ENCODE measurements at regions not wholly inside any gene's neighbourhood (a gene's known extent, or its start where the extent isn't known, plus 50 kb on each side); places are given as distances from the start of the nearest gene placed in this dataset.

DNA sequence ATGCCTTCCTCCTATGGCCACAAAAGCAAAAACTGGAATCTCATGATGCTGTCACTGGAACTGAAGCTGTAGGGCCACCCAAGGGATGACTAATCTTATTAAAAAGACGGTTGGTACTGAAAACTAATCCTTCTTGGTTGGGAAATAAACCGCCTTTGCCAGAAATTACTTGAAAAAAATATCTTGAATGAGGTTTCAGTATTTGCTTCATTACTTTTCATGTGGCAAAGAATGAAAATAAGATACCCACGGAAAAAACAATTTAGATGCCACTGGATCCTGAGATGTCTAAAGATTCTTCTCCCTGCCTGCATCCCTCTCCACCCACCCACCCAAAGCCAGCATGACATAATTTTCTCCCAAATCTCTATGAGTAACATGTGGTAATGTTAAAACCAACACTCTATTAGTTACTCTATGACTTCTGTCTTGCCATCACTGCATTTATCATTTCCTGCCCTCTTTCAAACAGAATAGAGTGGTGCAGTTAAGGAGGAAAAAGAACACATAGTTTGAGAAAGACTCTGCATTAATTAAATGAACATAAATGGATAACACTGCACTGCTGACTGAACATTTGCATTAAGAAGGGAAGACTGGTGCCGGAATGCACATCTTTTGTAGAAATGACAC is 111.8 kb upstream of the DPH6 start:
- peak; percentile 45 for DNase-seq (ENCODE audit: low read depth)

DNA sequence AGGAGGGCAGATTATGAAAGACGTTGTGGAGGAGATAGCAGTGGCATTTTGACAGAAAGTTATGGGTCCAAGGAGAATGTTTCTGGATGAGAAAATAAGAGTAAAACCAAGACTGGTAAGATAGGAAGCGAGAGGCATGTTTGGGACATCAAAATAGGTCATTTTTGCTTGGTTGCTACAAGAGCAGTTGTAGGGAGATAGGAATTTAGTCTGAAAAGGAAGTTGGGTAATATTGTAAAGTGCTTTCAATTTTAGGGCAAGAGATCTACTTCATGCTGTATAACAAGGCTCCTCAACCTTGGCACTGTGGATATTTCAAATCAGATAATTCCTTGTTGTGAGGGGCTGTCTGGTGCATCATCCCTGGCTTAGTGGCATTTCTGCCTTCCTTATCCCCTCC is 118.0 kb upstream of the DPH6 start:
- DNase-seq (ENCODE audit: low read depth): no peak

DNA sequence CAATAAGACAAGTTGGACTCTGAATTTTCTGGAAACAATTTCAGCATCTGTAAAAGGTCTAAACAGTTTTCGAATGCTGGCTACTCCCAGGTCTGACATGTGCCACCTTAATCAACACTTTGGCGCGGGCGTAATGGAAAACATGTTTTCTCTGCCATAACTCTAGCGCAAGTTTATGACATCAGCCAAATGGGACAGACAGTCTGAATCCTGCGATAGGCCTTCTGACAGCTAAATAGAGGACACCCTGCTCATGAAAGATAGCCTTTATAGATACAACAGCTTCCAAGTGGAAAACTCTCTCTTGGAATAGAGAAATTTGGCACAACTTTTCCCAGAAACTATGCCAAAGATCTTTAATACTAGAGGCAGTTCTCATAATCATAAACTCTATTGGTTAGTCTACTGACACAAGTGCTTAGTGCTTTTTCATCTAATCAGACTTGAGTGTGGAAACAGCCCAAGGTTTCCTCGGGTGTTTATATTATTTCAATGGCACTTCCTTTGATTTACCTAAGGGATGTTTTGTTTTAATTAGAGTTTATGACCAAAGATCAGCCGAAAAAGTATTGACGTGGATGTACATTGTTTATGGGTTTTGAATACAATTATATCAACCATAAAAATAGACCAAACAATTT is 120.1 kb upstream of the DPH6 start:
- DNase-seq (ENCODE audit: low read depth): no peak

DNA sequence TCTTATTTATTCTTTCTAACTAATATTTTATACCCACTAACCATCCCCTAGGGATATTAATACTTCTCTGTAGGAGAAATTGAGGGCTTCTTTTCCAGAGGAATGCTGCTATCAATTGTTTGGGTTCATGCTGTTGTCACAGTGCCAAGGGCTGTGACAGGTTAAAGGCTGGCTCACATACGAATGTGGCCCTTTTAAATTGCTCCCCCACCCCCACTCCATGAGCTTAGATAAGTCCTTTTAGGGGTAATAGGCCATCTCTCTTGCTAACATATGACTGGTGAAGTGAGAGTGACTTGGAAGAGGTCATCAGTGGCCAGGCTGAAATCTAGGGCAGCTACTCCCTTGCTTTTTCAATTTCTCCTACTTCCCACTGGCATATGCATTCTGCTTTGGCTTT is 121.9 kb upstream of the DPH6 start:
- no peak for DNase-seq (ENCODE audit: low read depth)

DNA sequence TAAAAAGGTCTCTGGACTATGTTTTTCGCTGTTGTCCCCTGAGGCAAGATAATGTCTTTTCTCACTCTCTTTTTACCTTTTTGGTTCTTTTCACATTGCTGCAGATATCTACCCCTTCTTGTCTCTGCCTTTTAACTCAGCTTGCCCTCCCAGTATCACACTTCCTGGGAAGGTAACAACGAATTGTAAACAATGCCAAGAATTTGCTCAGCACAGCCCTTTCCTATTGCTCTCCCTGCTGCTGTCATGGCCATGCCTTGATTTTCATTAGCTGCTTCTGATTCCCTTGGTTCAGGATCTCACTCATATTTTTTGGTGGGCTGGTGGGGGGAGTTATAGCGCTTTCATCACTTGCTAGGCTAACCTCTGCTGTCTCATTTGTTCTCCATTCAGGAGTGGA is 123.1 kb upstream of the DPH6 start:
- no peak for DNase-seq (ENCODE audit: low read depth)

DNA sequence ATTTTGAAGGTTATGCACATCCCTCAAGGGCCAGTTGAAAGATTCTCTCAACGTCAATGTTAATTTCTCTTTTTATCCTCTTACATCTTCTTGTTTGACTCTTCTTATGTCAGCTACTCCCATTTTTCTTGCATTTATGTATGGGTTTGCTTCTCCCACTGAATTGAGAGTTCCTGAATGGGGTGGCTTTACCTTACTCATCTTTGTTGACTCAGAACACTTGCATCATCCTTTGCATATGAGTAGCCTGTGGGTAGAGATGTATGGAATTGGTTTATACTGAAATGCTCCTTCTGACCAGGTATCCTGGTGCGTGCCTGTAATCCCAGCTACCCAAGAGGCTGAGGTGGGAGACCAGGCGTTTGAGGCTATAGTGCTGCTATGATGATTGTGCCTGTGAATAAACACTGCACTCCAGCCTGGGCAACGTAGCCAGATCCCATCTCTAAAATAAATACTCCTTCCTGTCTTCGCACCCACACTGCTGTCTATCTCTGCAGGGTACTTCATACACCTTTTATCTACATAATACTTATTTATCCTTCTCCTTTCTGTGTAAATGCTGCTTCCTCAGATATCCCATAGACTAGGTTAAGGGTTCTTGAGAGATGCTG is 123.6 kb upstream of the DPH6 start:
- DNase-seq (ENCODE audit: low read depth): no peak

DNA sequence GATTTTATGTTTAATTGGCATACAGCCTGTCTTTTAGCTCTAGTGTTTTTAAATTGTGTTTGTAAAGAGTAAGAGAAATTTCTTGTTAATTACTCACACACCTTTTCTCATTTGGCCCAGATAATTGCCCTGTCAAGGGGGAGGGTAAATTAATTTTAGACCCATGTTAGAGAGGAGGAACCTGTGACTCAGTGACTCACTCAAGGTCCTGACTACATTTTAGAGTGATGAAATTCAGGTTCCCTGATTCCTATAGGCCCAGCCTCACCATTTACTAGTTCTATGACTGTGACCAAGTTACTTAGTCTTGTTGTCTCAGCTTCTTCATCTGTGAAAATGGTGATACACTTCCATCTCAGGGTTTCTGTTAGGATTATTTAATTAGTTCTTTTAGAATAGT is 125.2 kb upstream of the DPH6 start:
- no peak for DNase-seq (ENCODE audit: low read depth)

DNA sequence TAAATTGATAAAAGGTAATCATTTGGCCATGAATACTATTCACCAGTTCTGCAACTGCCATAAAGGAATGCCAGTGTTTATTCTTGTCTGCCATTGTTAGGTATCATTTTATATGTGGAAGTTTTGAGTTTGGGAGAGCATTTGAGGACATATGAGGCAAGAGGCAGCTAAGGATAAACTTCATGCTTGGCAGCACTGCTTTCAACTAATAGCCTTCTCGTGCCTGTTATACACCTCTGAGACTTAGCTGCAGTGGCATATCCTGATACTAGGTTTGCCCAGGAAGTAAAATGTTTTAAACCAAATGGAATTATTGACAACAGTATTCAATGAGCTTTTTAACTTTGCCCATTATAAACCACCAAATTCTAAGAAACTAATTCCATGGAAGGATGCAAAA is 126.0 kb upstream of the DPH6 start:
- DNase-seq (ENCODE audit: low read depth): no peak

DNA sequence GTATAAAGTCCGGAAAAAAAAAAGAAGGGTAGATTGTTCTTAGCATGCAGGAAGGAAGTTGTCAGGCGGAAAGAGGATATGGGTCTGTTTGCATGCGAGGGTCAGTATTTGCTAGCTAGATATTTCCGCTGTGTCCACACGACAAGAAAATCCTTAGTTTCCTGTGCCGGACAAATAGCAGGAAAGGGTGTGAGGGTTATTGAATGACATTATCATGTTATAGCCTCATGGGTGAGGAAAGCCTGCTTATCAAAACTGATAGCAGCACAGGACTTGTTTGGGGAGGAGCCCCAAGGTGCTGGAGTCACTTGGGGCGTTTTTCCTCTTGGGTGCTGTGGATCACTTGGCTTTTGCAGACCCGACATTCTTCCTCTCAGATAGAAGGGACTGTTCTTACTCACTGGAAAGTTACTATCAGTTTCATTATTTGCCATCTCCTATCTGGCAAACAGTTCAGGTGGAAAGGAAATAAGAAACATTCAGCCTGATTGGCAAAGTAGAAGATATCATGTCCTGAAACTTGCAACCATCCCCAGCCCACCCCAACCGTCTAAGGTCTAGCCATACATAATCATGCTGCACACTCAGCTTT is 127.2 kb upstream of the DPH6 start:
- no peak for DNase-seq (ENCODE audit: low read depth)

DNA sequence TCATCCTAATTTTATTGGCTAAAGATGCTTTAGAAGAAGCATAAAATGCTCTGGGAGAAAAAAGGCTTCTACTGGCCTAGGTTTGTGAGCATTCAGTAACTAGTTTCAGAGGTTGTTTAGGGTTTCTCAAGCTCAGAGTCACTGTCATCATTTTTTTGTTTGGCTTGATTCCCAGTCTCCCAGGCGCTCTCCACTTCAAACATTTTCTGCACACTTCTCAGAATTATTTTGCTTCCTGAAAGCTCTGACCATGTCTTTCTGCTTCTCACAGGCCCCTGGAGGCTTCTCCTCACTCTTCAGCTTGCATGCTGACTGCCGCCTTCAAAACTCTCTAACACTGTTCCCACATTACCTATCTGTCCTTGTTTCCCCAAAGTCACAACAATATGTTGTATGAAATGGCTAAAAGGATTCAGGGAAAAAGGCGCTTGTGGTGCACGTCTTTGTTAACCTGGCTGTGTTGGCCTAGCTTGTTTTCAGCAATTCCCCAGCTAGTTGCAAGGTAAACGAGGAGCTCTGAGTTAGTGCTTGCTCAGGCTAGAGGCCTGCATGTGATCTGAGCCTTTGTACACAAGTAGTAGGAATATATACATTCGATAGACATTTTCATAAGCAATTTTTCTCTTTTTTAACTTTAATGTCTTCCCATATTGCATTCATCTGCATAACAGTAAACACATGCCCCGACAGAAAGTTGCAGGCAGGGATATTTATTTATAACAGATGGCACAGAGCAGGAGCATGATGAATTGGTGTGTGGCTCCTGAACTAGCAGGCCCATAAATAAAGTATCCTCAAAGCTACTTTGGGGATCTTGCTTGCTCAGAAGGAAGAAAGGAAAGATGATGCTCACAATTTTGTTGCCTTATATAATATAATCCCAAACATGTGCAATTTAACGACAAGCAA is 129.2 kb upstream of the DPH6 start:
- DNase-seq (ENCODE audit: low read depth): no peak

DNA sequence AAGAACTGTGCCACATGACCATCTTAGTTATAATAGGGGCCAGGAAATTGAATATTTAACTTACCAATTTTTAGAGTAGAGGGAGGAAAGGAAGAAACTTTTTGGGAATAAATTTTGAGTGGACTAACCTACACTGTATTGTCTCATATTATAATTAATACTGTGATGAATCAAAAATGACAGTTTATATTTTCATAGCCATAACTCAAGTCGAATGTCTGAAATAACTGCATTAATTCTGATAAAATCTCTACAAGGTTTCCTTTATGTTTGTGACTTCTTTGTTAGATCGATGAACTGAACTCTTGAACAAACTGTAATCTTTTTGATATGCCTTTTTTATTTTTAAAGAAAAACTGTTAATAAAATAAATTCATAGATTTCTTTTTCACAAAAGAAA is 132.8 kb upstream of the DPH6 start:
- no peak for DNase-seq (ENCODE audit: low read depth)

DNA sequence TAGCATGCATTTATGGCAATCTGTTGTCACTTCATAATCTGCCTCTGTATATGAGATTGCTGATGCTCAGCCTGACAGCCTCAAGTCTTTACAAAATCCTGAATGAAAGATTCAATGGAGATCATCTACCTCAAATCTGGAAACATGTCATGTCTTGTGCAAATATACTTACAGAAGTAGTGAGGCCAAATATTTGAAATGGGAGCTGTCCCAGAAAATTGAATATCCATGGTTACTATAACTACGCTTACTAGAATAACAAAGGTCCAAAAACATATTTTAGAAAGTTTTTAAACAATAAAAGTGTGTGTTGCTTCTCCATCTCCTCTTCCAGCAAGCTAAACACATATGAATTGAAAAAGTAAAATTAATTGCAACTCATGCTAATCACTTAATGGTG is 133.2 kb upstream of the DPH6 start:
- DNase-seq (ENCODE audit: low read depth): no peak

DNA sequence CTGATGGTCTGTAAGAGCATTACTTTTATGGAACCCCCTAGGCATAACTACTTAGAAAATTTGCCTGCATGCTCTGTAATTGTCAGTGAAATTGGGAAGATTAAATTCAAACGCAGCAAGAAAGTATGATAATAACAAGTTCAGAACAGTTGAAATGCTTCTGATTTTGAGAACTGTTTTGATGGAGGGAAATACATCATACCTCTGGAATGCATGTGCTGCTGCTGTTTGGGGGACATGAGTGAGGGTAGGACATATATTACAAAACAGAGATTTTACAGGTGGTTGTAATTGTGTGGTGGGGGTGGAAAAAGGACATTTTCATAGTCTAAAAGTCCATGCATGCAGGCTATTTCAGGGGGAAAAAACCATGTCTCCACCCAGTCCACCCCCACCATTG is 135.0 kb upstream of the DPH6 start:
- no peak for DNase-seq (ENCODE audit: low read depth)

DNA sequence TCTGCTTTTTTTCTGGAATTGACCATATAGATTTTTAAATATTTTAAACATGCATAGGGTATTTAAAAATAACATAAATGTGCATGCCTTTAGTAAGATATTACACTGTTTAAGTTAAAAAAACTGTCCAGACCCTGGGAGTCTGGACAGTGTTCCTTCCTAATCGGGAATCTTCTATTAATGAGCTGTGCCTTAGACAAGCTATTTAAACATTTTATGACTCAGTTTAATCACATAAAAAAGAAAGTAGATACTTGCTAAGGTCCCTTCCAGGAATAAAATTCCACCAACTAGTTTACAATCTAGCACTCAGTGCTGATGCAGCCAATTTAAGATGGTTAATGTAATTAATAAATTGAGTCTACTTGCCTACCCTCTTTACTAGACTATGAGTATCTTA is 140.4 kb upstream of the DPH6 start:
- no peak for DNase-seq (ENCODE audit: low read depth)

DNA sequence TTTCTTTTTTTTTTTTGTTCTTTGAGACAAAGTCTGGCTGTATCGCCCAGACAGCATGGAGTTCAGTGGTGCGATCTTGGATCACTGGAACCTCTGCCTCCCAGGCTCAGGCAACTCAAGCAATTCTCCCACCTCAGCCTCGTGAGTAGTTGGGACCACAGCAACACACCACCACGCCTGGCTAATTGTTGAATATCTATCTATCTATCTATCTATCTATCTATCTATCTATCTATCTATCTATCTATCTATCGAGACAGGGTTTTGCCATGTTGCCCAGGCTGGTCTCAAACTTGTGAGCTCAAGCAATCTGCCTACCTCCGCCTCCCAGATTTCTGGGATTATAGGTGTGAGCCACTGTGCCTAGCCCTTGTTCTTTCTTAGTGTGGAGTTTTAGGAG is 143.3 kb upstream of the DPH6 start:
- no peak for DNase-seq (ENCODE audit: low read depth)

DNA sequence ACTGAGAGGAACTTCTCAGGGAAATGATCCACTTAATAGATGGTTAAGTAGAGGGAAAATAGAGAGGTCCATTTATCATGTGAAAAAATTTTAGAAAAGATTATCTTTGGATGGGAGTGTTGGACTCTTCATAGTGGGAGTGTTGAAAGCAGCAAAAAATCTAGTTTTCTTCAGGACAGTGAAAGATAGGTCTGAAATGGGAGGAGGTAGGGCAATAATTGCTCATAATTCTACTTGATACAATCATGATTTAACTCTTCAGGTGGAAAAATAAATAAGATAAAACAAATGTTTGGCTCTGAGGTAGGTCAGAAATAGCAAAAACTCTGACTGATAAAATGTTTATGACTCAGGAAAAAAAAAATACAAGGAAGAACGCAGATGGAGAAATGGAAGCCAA is 144.1 kb upstream of the DPH6 start:
- DNase-seq (ENCODE audit: low read depth): no peak

DNA sequence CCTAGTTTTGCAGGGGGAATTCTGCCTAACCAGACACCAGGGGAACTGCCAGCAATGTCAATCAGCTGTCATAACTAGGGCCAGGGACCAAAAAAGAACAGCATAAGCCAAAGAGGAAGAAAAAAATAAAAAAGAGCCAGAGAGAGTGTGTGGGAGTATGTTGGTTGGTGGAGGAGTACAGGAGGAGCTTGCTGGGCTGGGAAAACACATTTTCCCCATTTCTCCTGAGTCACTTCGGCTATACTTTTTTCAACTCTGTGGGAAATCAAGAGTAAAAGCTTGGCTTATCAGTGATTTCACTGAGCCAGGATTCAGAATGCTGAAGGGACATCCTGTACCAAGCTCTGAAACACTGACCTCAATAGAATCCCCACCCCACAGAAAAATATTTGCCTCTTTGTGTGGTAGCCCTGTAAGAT is 144.7 kb upstream of the DPH6 start:
- DNase-seq (ENCODE audit: low read depth): no peak

DNA sequence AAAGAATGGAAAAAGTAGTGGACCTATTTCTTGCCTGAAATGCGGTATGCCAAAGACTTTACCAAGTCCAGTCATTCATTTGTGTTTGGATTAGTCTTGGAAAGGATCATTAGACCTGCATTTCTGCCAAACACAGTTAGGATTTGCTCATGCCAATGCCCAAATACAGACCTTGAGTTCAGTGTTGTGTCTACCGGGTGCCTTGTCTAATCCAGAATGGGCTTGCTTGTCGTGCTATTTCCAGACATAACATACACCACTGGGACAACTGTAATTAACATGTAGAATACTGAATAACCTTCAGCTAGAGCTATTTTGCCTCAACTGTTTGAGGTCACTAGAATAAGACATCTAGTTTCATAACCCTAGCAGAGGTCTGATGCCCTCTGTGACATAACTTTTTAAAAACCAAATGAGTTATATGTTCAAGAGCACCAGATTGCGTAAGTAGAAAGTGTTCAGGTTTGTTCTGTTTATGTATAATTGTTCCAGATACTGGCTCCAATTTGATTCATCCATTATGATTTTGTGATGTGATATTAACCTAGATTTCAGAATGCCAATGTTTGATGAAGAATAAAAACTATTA is 145.3 kb upstream of the DPH6 start:
- DNase-seq (ENCODE audit: low read depth): no peak

DNA sequence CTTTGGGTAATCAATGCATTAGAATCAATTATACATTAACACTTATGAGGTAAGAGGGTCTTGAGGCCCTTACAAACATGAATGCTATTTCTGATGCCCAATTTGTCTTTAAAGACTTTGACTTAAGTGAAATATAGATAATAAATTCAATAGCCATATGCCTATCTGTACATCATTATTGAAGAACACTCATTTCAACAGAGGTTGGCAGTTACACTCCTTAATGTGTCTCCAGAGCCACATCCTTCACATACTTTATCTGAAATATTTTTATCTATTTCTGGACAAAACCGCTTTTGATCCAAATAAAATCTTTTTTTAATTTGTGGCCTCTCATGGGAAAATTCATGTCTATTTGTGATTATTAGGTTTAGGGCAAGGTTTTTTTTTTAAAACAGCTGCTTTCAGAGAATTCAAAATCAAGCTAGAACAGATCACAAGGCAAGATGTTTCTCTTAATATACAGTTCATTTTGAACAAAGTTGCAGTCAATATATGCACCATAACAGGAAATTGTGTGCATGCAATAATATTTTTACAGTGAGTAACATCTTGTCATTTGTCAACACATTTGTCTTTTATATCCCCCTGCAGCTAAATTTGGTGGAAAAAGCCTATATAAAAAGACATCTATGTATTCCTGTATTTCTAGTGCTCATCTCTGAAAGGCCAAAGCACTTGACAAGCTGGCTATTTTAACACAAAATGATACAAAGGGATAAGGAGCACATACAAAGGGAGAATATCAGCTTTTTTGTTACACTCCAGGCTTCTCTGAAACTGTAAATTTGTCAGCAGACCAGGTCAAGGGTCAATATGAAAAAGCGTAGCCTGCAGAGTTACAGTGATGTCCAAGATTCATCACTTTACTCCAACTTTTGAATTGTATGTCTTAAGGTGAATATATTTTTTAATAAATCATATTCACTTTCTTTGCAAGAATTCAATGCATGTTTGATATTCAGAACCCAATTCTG is 146.2 kb upstream of the DPH6 start:
- no peak for DNase-seq (ENCODE audit: low read depth)

DNA sequence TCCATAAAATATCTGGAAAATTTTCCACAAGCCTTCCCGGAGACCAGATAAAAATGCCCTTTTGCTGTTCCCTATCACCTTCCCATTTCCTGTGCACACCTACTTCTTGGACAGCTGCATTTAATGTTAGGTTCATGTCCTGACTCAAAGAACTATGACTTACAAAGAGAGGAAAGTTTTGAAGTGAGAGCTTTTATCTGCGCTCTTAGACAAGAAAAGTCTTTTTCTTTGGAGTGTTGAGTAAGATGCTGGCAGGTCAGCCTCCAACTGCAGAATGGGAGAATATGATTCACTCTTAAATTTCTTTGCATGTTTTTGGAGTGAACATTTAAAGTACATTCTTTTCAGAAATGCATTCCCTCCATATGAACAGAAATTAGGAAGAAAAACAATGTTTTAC is 147.3 kb upstream of the DPH6 start:
- no peak for DNase-seq (ENCODE audit: low read depth)

DNA sequence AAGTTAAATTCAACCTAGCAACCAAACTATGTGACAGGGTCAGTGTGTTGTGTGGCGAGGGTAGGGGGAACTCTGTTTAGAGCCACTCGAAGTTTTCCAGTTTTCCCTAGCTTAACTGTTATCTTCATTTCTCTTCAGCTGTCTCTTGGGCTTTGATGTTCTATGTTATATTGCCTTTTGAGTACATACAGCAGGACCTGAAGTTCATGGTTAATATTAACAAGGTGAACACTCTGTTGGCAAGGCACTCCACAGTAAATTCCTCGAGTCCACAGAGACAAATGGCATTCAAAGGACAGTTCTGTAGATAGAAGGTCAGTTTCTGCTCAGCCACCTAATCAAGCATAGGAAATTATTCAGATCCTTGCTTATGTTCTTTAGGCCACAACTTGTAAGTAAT is 147.9 kb upstream of the DPH6 start:
- no peak for DNase-seq (ENCODE audit: low read depth)

Data from HS-5 (cell line).